GM03348 (cell line): ENCODE measurements at regions not wholly inside any gene's neighbourhood (a gene's known extent, or its start where the extent isn't known, plus 50 kb on each side); places are given as distances from the start of the nearest gene placed in this dataset.
"Not testable (repeated sequence)": the region's sequence is repeated elsewhere in the genome, so short reads cannot be mapped to it uniquely, and the experiment has no call there.

Experiments
- DNase-seq: peaks from one replicate; pipeline ENCODE4 v3.0.0; 2012; ENCODE audit warnings: low spot score

- DNase-seq = no peak
Measured at GRCh38 chr9:99628849-99629620, 192.7 kb upstream of the NR4A3 start.

DNA sequence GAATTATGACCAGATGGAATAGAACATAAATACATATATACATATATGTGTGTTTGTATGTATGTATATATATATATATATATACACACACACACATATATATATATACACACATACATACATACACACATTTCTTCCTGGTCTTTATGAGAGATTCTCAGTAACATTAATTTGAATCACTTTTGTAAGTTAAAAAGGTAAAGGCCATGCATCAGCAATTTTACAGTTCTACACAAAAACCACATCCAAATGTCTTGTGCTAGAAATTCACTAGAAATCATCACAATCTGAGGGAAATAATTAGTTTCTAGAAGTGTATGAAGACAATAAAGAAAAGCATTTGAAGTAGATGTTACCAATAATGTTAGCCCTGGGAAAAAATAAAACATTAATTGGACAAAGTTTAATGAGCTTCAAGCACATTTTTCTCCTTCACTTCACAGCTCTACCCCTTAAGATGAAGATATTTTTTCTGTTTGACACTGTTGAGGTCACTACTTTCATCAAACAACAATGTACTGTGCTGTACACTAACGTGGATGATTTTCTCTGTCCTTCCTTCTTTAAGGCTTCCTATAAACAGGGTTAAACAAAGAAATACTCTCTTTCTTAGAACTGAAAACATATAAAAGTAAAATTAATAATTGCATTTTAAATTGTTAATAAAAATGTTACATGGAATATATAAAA lies 189.2 kb upstream of the NR4A3 start:
- no peak for DNase-seq

GRCh38 chr9:99633265-99633664 lies 188.4 kb upstream of the NR4A3 start:
- DNase-seq = no peak

DNA sequence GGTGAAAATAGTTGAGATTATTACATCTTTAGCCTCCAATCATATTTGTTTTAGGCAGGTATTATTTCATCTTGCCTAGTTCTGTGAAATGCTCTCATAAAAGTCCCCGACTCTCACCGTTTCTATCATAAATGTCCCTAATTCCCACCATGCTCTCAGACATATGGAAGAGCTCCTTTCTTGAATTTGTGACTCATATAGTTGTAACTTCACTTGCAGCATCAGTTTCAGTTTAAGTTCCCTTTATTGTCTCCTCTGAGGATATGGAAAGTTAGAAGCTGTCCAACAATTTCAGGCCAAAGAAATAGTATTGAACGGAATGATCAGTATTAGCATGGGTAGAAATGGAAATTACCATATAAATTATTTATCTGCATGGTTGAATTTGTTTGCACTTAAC lies 187.5 kb upstream of the NR4A3 start:
- DNase-seq = no peak

- DNase-seq = peak; percentile 12
Measured at GRCh38 chr9:99635032-99635431, 186.7 kb upstream of the NR4A3 start.

- no peak for DNase-seq
Measured at GRCh38 chr9:99637641-99638040, 184.0 kb upstream of the NR4A3 start.

GRCh38 chr9:99638971-99639370 lies 182.7 kb upstream of the NR4A3 start:
- DNase-seq = no peak

DNA sequence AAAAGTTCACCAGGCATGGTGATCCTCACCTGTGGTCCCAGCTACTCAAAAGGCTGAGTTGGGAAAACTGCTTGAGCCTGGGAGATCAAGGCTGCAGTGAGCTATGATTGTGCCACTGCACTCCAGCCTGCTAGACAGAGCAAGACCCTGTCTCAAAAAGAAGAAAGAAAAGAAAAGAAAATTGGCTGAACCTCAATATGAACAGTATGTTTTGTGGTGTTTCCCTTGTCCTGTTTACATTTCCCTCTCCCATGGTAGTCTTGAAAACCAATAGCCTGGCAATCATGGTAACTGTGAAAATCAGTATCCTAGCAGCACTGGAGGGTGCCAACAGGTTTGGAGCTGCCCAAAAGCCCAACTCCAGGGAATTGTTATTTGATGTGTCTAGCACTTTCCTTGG lies 174.1 kb upstream of the NR4A3 start:
- DNase-seq = no peak

DNA sequence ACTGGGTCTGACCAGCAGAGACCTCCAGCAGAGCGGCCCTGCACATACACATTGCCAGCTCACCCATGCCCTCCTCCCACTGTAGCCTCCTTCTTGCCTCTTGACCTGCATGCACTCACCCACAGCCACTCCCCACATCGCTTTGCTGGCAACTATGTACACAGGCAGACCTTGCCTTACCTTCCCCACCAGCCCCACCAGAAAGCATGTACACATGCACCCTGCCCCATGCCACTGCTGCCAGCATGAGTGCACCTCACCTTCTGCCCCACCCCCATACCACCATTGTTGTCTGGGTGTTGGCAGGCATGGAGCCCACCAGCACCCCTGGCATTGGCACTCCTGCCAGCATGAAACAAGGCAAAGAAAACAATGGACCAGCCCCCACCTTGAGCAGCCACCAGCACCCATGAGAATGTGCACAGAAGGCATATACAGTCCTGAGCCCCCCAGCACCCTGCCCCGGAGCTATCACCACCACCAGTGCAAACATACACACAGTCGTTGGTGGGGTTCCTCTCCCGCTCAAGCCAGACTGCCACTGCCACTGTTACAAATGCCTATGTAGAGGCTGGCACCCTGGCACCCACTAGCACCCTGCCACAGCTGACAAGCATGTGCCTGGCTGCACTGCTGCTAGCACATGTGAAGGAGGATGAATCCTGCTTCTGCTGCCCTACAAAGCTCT lies 171.4 kb upstream of the NR4A3 start:
- DNase-seq = no peak

- no peak for DNase-seq
Measured at GRCh38 chr9:99660191-99660636, 161.5 kb upstream of the NR4A3 start.

DNA sequence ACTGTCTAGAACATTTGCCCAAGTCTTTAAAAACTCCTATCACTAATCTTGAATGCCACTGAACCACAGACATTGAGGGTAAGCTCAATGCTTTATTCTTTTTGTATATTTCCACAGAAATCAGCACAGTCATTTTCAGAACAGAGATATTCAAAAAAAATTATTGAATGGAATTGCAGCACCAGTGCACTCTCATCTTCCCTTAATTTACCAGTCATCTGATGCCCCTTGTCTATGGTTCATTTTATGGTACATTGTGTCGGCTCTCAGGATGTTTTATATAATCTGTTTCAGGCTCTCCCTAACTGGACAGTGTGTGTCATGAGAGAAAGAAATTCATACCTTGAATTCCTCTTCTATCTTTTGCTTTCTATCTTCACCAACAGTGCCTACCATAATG lies 158.4 kb upstream of the NR4A3 start:
- no peak for DNase-seq

DNA sequence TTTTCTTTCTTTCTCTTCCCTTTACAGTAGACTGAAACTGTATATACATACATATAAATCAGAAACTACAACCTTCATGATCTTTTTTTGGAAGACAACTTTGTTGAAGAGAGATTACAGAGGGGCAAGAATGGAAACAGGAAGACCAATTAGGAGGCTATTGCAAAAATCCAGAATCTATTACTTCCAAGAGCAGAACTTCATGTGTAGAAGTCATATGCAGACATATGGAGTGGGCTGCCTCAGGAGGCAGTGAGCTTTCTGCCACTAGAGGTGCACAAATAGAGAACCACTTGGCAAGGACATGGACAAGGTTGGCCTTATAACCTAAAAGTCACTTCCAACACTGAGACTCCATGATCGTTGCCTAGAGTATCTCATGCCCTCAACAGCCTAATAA lies 157.8 kb upstream of the NR4A3 start:
- DNase-seq = no peak

- DNase-seq = no peak
Measured at GRCh38 chr9:99666571-99666970, 155.1 kb upstream of the NR4A3 start.

DNA sequence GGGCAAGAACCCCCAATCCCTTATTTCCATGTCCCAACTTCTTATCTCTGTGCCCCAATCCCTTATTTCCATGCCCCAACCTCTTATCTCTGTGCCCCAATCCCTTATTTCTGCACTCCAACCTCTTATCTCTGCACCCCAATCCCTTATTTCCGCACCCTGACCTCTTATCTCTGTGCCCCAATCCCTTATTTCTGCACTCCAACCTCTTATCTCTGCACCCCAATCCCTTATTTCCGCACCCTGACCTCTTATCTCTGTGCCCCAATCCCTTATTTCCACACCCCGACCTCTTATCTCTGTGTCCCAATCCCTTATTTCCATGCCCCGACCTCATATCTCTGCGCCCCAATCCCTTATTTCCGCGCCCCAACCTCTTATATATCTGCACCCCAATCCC lies 150.8 kb upstream of the NR4A3 start:
- not testable (repeated sequence) for DNase-seq

- DNase-seq = no peak
Measured at GRCh38 chr9:99677281-99677680, 144.4 kb upstream of the NR4A3 start.

GRCh38 chr9:99678566-99678965 lies 143.1 kb upstream of the NR4A3 start:
- DNase-seq = no peak

GRCh38 chr9:99680191-99680590 lies 141.5 kb upstream of the NR4A3 start:
- peak; percentile 25 for DNase-seq

- no peak for DNase-seq
Measured at GRCh38 chr9:99681113-99681512, 140.6 kb upstream of the NR4A3 start.

- no peak for DNase-seq
Measured at GRCh38 chr9:99682378-99682777, 139.3 kb upstream of the NR4A3 start.

GRCh38 chr9:99682870-99683269 lies 138.8 kb upstream of the NR4A3 start:
- no peak for DNase-seq

GRCh38 chr9:99690573-99690972 lies 131.1 kb upstream of the NR4A3 start:
- no peak for DNase-seq

- no peak for DNase-seq
Measured at GRCh38 chr9:99693888-99694287, 127.8 kb upstream of the NR4A3 start.

DNA sequence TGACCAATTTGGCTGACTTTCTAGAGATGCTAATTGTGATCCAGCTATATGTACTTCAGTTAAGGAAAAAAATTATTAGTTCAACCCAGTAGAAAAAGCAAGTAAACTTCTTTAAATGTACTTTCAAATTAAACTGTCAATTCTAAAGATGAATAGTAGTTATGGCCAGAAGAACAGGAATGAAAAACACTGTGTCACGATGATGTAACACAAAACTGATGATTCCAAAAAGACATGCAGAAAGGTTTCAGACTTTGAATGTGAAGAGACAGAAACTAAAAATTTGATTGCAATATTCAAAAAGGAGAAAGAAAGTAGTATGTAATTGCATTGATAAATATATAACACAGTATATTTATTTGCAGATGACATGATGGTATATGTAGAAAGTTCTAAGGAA lies 127.3 kb upstream of the NR4A3 start:
- DNase-seq = no peak
